GM12878 (cell line): ENCODE measurements at regions not wholly inside any gene's neighbourhood (a gene's known extent, or its start where the extent isn't known, plus 50 kb on each side); places are given as distances from the start of the nearest gene placed in this dataset.
A peak's percentile ranks its signal among the peaks of the same experiment; 100 is the strongest.

Source experiments
- CTCF ChIP-seq, 3 experiments: IDR thresholded peaks in 2 of 3; conservative IDR thresholded peaks in 1 of 3; 2 replicates each; pipeline ENCODE4 v1.5.1; 2011; ENCODE audit warnings: low read depth in 3 of 3, low read length in 3 of 3, mild to moderate bottlenecking in 3 of 3, control low read depth in 2 of 3, moderate library complexity in 2 of 3, inconsistent platforms in 1 of 3, mixed read lengths in 1 of 3; ENCODE audit not compliant: control insufficient read depth in 2 of 3, insufficient read depth in 1 of 3; ENCODE audit errors: extremely low read depth in 1 of 3
- DPF2 ChIP-seq: fragments of 450-650 bp; IDR thresholded peaks from 2 replicates; pipeline ENCODE4 v1.6.1; 2017; ENCODE audit warnings: mild to moderate bottlenecking
- GATAD2B ChIP-seq: fragments of 450-650 bp; conservative IDR thresholded peaks from 2 replicates; pipeline ENCODE4 v1.6.1; 2017; ENCODE audit warnings: low read depth, mild to moderate bottlenecking, moderate library complexity
- HDAC2 ChIP-seq: fragments of 200-600 bp; sonication (generic); IDR thresholded peaks from 2 replicates; pipeline ENCODE4 v1.6.1; 2017
- HDAC6 ChIP-seq: fragments of 200-600 bp; sonication (generic); IDR thresholded peaks from one replicate; pipeline ENCODE4 v1.8.0; 2017; ENCODE audit warnings: antibody characterized with exemption; ENCODE audit not compliant: unreplicated experiment
- KAT2A ChIP-seq: conservative IDR thresholded peaks from 2 replicates; pipeline ENCODE4 v1.6.1; 2011; ENCODE audit warnings: low read depth, low read length; ENCODE audit not compliant: control insufficient read depth
- KLF5 ChIP-seq: fragments of 450-650 bp; IDR thresholded peaks from 2 replicates; pipeline ENCODE4 v1.6.1; 2014; ENCODE audit warnings: mild to moderate bottlenecking; ENCODE audit not compliant: partially characterized antibody
- MEF2A ChIP-seq: IDR thresholded peaks from 2 replicates; pipeline ENCODE4 v1.6.1; 2011; ENCODE audit warnings: low read depth, mild to moderate bottlenecking, low read length, moderate library complexity; ENCODE audit not compliant: insufficient read depth
- NFIC ChIP-seq: IDR thresholded peaks from 2 replicates; pipeline ENCODE4 v1.6.1; 2012; ENCODE audit warnings: low read depth, mild to moderate bottlenecking, inconsistent platforms, low read length, moderate library complexity
- PAX8 ChIP-seq: fragments of 450-650 bp; IDR thresholded peaks from 2 replicates; pipeline ENCODE4 v1.6.1; 2017; ENCODE audit warnings: mild to moderate bottlenecking, moderate library complexity
- SKIL ChIP-seq: fragments of 450-650 bp; IDR thresholded peaks from 2 replicates; pipeline ENCODE4 v1.6.1; 2017; ENCODE audit warnings: mild to moderate bottlenecking, low read depth, inconsistent platforms; ENCODE audit not compliant: poor library complexity, severe bottlenecking
- USF2 ChIP-seq: IDR thresholded peaks from 2 replicates; pipeline ENCODE4 v1.6.1; 2011; ENCODE audit warnings: low read depth, low read length, improper control_type of control experiment, borderline replicate concordance
- ZNF274 ChIP-seq: IDR thresholded peaks from one replicate; pipeline ENCODE4 v1.8.0; 2011; ENCODE audit not compliant: insufficient read length, insufficient read depth
- TF ChIP-seq, protein P1 (sequence below): fragments of 450-650 bp; IDR thresholded peaks from 2 replicates; pipeline ENCODE4 v1.6.1; 2018; ENCODE audit warnings: borderline replicate concordance, mild to moderate bottlenecking; ENCODE audit not compliant: partially characterized antibody

DNA sequence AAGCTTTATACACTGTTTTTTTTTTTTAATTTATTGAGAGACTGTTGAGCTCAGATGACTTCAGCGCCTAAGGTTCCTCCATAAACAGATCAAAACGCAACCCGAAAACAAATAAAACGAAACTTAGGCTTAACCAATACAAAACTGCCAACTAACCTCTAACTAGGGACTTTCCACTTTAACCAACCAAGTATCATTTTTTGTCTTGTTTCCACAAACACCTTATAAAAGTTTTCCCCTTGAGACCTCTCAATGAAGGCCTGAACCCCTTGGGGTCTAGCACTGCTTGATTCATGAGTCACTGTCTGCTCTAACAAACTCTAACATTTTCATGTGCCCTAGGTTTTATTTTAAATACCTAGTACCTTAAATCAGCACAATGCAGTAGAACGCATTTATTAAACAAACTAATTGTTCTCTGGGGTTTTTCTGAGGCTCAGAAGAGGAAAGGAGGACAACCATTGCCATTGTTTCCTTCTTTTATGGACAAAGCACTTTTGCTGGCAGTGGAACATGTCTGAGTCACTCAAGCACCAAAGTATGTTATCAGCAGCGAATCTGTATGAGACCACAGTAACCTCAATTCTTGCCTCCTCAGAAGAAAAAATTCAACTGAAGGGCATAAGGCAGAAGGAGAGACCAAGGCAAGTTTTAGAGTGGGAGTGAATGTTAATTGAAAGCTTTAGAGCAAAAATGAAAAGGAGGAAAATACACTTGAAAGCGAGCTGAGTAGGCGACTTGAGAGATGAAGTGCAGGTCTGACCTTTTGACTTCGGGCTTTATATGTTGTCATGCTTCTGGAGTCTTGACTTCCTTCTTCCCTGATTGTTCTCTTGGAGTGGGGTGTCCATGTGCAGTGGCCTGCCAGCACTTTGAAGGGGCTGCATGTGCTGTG is 97.7 kb upstream of the HCN1 start (continued):
- TF ChIP-seq HDAC6 = no peak
- TF ChIP-seq PAX8 = no peak
- TF ChIP-seq HDAC2 = no peak
- TF ChIP-seq CTCF (IDR thresholded peaks at IDR 0.05 in 2 of 3, conservative IDR thresholded peaks at IDR 0.05 in 1 of 3; ENCODE audit: control insufficient read depth in 2 of 3, extremely low read depth in 1 of 3, insufficient read depth in 1 of 3, low read depth in 3 of 3, low read length in 3 of 3) = no peak
- TF ChIP-seq DPF2 = peak; percentile 95
- no peak for TF ChIP-seq KAT2A
- TF ChIP-seq, protein P1, sequence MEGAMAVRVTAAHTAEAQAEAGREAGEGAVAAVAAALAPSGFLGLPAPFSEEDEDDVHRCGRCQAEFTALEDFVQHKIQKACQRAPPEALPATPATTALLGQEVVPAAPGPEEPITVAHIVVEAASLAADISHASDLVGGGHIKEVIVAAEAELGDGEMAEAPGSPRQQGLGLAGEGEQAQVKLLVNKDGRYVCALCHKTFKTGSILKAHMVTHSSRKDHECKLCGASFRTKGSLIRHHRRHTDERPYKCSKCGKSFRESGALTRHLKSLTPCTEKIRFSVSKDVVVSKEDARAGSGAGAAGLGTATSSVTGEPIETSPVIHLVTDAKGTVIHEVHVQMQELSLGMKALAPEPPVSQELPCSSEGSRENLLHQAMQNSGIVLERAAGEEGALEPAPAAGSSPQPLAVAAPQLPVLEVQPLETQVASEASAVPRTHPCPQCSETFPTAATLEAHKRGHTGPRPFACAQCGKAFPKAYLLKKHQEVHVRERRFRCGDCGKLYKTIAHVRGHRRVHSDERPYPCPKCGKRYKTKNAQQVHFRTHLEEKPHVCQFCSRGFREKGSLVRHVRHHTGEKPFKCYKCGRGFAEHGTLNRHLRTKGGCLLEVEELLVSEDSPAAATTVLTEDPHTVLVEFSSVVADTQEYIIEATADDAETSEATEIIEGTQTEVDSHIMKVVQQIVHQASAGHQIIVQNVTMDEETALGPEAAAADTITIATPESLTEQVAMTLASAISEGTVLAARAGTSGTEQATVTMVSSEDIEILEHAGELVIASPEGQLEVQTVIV = no peak
- no peak for TF ChIP-seq ZNF274
- TF ChIP-seq GATAD2B = 0 out of 2 replicates have a peak, but pooled peaks have one; percentile 36
- TF ChIP-seq MEF2A = no peak
- TF ChIP-seq NFIC = peak; percentile 66; the same call in 1 of the 2 replicates
- TF ChIP-seq USF2 = no peak
- TF ChIP-seq KLF5 = peak; percentile 35
- TF ChIP-seq SKIL = peak; percentile 95
